Peyer's patch (tissue), 4 donors: ENCODE measurements at regions not wholly inside any gene's neighbourhood (a gene's known extent, or its start where the extent isn't known, plus 50 kb on each side); places are given as distances from the start of the nearest gene placed in this dataset.

Source experiments
- DNase-seq, 3 donors: peaks; one replicate each; pipeline ENCODE4 v3.0.0-alpha.2; 2017 to 2019
- H3K27ac ChIP-seq, 4 donors: fragments of 200-600 bp; sonication (generic); one replicate each; pipeline ENCODE4 v1.5.1; 2016 to 2019
- H3K27me3 ChIP-seq, 2 donors: fragments of 200-600 bp; sonication (generic); one replicate each; pipeline ENCODE4 v1.5.1; 2019
- H3K36me3 ChIP-seq, 3 donors: fragments of 200-600 bp; sonication (generic); one replicate each; pipeline ENCODE4 v1.5.1; 2016 to 2019
- H3K4me1 ChIP-seq, 4 donors: fragments of 200-600 bp; sonication (generic); one replicate each; pipeline ENCODE4 v1.5.1; 2016 to 2019
- H3K4me3 ChIP-seq, 4 donors: fragments of 200-600 bp; sonication (generic); 1 replicate in 3 of 4; 2 replicates in 1 of 4; pipeline ENCODE4 v1.5.1; 2016 to 2019; ENCODE audit warnings: mild to moderate bottlenecking in 1 of 4
- H3K9me3 ChIP-seq, 4 donors: fragments of 200-600 bp; sonication (generic); one replicate each; pipeline ENCODE4 v1.5.1; 2016 to 2019; ENCODE audit warnings: mild to moderate bottlenecking in 1 of 4
- CTCF ChIP-seq, 6 experiments: fragments of 450-650 bp in 4 of 6; fragments of 200-600 bp in 2 of 6; sonication (generic) in 1 of 6; IDR thresholded peaks; one replicate each; pipeline ENCODE4 v1.5.1; 2017 to 2019; ENCODE audit warnings: antibody characterized with exemption in 6 of 6, mild to moderate bottlenecking in 3 of 6, moderate library complexity in 1 of 6
- POLR2A ChIP-seq, 2 donors: fragments of 450-650 bp; IDR thresholded peaks; one replicate each; pipeline ENCODE4 v1.5.1; 2017; ENCODE audit warnings: antibody characterized with exemption in 2 of 2, mild to moderate bottlenecking in 2 of 2, moderate library complexity in 2 of 2

- Histone ChIP-seq H3K4me1 (no peaks in the 10 kb centered on the region), H3K9me3 (no peaks in the 10 kb centered on the region), H3K36me3 (no peaks in the 10 kb centered on the region), H3K4me3 (no peak overlapping the region), H3K27ac (no peak overlapping the region), H3K27me3 (no peaks in the 10 kb centered on the region)
- no peak for DNase-seq
- no peak for TF ChIP-seq CTCF (IDR thresholded peaks at IDR 0.05)
Observed at GRCh38 chr4:41410049-41410448, 127.9 kb upstream of the LIMCH1 start.

GRCh38 chr4:41413670-41414411, 124.1 kb upstream of the LIMCH1 start:
- H3K27me3 ChIP-seq, result no peaks in the 10 kb centered on the region
- no peaks in the 10 kb centered on the region for H3K4me1 ChIP-seq
- H3K36me3 ChIP-seq, result no peaks in the 10 kb centered on the region
- DNase-seq, result no peak
- no peak overlapping the region for H3K27ac ChIP-seq
- no peaks in the 10 kb centered on the region for H3K9me3 ChIP-seq
- no peak overlapping the region for H3K4me3 ChIP-seq
- no peak for TF ChIP-seq CTCF (IDR thresholded peaks at IDR 0.05)
- TF ChIP-seq POLR2A (IDR thresholded peaks at IDR 0.05), result no peak

GRCh38 chr4:41414412-41414779, 123.6 kb upstream of the LIMCH1 start:
- Histone ChIP-seq H3K27me3 (no peaks in the 10 kb centered on the region), H3K27ac (no peak overlapping the region), H3K4me3 (no peak overlapping the region), H3K36me3 (no peaks in the 10 kb centered on the region), H3K9me3 (no peaks in the 10 kb centered on the region), H3K4me1 (no peaks in the 10 kb centered on the region)
- DNase-seq, result no peak
- no peak for TF ChIP-seq CTCF (IDR thresholded peaks at IDR 0.05)
- no peak for TF ChIP-seq POLR2A (IDR thresholded peaks at IDR 0.05)

- H3K27me3 ChIP-seq, result no peaks in the 10 kb centered on the region
- no peak for DNase-seq
- no peaks in the 10 kb centered on the region for H3K36me3 ChIP-seq
- no peak overlapping the region for H3K4me3 ChIP-seq
- no peaks in the 10 kb centered on the region for H3K9me3 ChIP-seq
- TF ChIP-seq CTCF (IDR thresholded peaks at IDR 0.05) (no peak), POLR2A (IDR thresholded peaks at IDR 0.05) (no peak)
- no peaks in the 10 kb centered on the region for H3K4me1 ChIP-seq
- no peak overlapping the region for H3K27ac ChIP-seq
Observed at GRCh38 chr4:41418444-41418843, 119.5 kb upstream of the LIMCH1 start.

- Histone ChIP-seq H3K27ac (no peak overlapping the region), H3K9me3 (no peaks in the 10 kb centered on the region), H3K4me1 (no peaks in the 10 kb centered on the region), H3K36me3 (no peaks in the 10 kb centered on the region), H3K27me3 (no peaks in the 10 kb centered on the region), H3K4me3 (no peak overlapping the region)
- TF ChIP-seq POLR2A (IDR thresholded peaks at IDR 0.05), result no peak
- no peak for TF ChIP-seq CTCF (IDR thresholded peaks at IDR 0.05)
- no peak for DNase-seq
Observed at GRCh38 chr4:41420541-41420940, 117.4 kb upstream of the LIMCH1 start.

GRCh38 chr4:41423117-41423516, 114.8 kb upstream of the LIMCH1 start:
- DNase-seq, result no peak
- TF ChIP-seq POLR2A (IDR thresholded peaks at IDR 0.05) (no peak), CTCF (IDR thresholded peaks at IDR 0.05) (no peak)
- H3K36me3 ChIP-seq, result no peaks in the 10 kb centered on the region
- H3K4me1 ChIP-seq, result no peaks in the 10 kb centered on the region
- no peaks in the 10 kb centered on the region for H3K27me3 ChIP-seq
- no peak overlapping the region for H3K4me3 ChIP-seq
- H3K27ac ChIP-seq, result no peak overlapping the region
- no peaks in the 10 kb centered on the region for H3K9me3 ChIP-seq
